Neural progenitor cell (in vitro differentiated cells): ENCODE measurements at regions not wholly inside any gene's neighbourhood (a gene's known extent, or its start where the extent isn't known, plus 50 kb on each side); places are given as distances from the start of the nearest gene placed in this dataset.

Source experiments
- DNase-seq: peaks from one replicate; pipeline ENCODE4 v3.0.0-alpha.2; 2016; ENCODE audit warnings: low spot score
- H2AFZ ChIP-seq: fragments of 200-600 bp; sonication (generic); replicated peaks from 2 replicates; pipeline ENCODE4 v1.6.1; 2016; ENCODE audit warnings: antibody characterized with exemption
- H3F3A ChIP-seq: fragments of 200-600 bp; sonication (generic); 2 replicates; pipeline ENCODE4 v1.6.1; 2016; ENCODE audit warnings: antibody characterized with exemption, low read depth
- H3K27ac ChIP-seq: fragments of 200-600 bp; sonication (generic); 2 replicates; pipeline ENCODE4 v1.5.1; 2016; ENCODE audit warnings: mild to moderate bottlenecking
- H3K27me3 ChIP-seq: fragments of 200-600 bp; sonication (generic); 2 replicates; pipeline ENCODE4 v1.6.1; 2016; ENCODE audit warnings: mild to moderate bottlenecking, moderate library complexity
- H3K36me3 ChIP-seq: fragments of 200-600 bp; sonication (generic); 2 replicates; pipeline ENCODE4 v1.5.1; 2016
- H3K4me1 ChIP-seq: fragments of 200-600 bp; sonication (generic); 2 replicates; pipeline ENCODE4 v1.6.1; 2016; ENCODE audit warnings: mixed run types
- H3K4me2 ChIP-seq: fragments of 200-600 bp; sonication (generic); 2 replicates; pipeline ENCODE4 v1.6.1; 2016
- H3K4me3 ChIP-seq: fragments of 200-600 bp; sonication (generic); 2 replicates; pipeline ENCODE4 v1.5.1; 2016
- H3K79me2 ChIP-seq: fragments of 200-600 bp; sonication (generic); 2 replicates; pipeline ENCODE4 v1.6.1; 2016; ENCODE audit warnings: low read depth
- H3K9ac ChIP-seq: fragments of 200-600 bp; sonication (generic); 2 replicates; pipeline ENCODE4 v1.6.1; 2016
- H3K9me3 ChIP-seq: fragments of 200-600 bp; sonication (generic); 2 replicates; pipeline ENCODE4 v1.5.1; 2016; ENCODE audit warnings: low read depth
- H4K20me1 ChIP-seq: fragments of 200-600 bp; sonication (generic); 2 replicates; pipeline ENCODE4 v1.6.1; 2016; ENCODE audit warnings: low read depth
- H3K27ac Mint-ChIP-seq: 3 replicates; pipeline ENCODE4 v1.8.0; 2021; ENCODE audit warnings: mixed read lengths
- H3K27me3 Mint-ChIP-seq: 2 replicates; pipeline ENCODE4 v1.8.0; 2022; ENCODE audit warnings: low read depth, mild to moderate bottlenecking, inconsistent platforms, moderate library complexity, mixed read lengths; ENCODE audit not compliant: insufficient read depth
- H3K36me3 Mint-ChIP-seq: 3 replicates; pipeline ENCODE4 v1.8.0; 2021; ENCODE audit warnings: mixed read lengths
- H3K4me1 Mint-ChIP-seq: 3 replicates; pipeline ENCODE4 v1.8.0; 2021; ENCODE audit warnings: mixed read lengths
- H3K4me3 Mint-ChIP-seq: 3 replicates; pipeline ENCODE4 v1.8.0; 2021; ENCODE audit warnings: mild to moderate bottlenecking, moderate library complexity, mixed read lengths
- H3K9me3 Mint-ChIP-seq: 3 replicates; pipeline ENCODE4 v1.8.0; 2020; ENCODE audit warnings: mixed read lengths
- EZH2 ChIP-seq: fragments of 200-600 bp; sonication (generic); IDR thresholded peaks from 2 replicates; pipeline ENCODE4 v1.6.1; 2017; ENCODE audit warnings: antibody characterized with exemption, mild to moderate bottlenecking, moderate library complexity
- EZH2phosphoT487 ChIP-seq: fragments of 200-600 bp; sonication (generic); IDR thresholded peaks from 2 replicates; pipeline ENCODE4 v1.6.1; 2017; ENCODE audit warnings: antibody characterized with exemption
- TF ChIP-seq, protein P1 (sequence below): fragments of 200-600 bp; sonication (generic); IDR thresholded peaks from 2 replicates; pipeline ENCODE4 v1.5.1; 2017; ENCODE audit warnings: antibody characterized with exemption, mild to moderate bottlenecking

DNA sequence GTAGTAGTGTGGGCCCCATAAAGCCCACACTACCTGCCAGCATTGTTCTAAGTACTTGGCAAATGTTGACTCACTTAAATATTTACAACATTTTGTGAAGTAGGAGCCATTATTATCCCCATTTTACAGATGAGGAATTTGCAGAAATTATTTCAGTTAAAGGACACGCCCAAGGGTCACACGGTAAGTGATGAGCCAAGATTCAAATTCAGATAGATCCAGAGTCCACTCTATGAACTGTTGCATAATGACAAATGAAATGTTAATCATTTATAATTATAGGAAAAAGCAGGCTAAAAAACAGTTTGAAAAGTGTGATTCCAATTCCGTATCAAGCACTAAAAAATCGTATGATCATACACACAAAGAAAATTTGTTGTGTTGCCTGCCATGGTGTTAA, 108.4 kb downstream of the MDH1 start:
- H3K4me1 Mint-ChIP-seq = no peaks in the 10 kb centered on the region
- TF ChIP-seq, protein P1, sequence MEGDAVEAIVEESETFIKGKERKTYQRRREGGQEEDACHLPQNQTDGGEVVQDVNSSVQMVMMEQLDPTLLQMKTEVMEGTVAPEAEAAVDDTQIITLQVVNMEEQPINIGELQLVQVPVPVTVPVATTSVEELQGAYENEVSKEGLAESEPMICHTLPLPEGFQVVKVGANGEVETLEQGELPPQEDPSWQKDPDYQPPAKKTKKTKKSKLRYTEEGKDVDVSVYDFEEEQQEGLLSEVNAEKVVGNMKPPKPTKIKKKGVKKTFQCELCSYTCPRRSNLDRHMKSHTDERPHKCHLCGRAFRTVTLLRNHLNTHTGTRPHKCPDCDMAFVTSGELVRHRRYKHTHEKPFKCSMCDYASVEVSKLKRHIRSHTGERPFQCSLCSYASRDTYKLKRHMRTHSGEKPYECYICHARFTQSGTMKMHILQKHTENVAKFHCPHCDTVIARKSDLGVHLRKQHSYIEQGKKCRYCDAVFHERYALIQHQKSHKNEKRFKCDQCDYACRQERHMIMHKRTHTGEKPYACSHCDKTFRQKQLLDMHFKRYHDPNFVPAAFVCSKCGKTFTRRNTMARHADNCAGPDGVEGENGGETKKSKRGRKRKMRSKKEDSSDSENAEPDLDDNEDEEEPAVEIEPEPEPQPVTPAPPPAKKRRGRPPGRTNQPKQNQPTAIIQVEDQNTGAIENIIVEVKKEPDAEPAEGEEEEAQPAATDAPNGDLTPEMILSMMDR = no peak
- TF ChIP-seq EZH2 = no peak
- TF ChIP-seq EZH2phosphoT487 = no peak
- H3K4me2 ChIP-seq = no peak overlapping the region

GRCh38 chr2:63698786-63699548, 110.2 kb downstream of the MDH1 start:
- no peak for TF ChIP-seq EZH2
- TF ChIP-seq, protein P1 = peak; percentile 64
- no peak for TF ChIP-seq EZH2phosphoT487
- no peaks in the 10 kb centered on the region for H3K27me3 Mint-ChIP-seq
- no peaks in the 10 kb centered on the region for H3K9me3 Mint-ChIP-seq
- H3K79me2 ChIP-seq = no peaks in the 10 kb centered on the region
- H3K4me2 ChIP-seq = no peak overlapping the region
- H3K4me3 Mint-ChIP-seq = no peak overlapping the region
- no peaks in the 10 kb centered on the region for H3K27me3 ChIP-seq
- H3K9me3 ChIP-seq = no peaks in the 10 kb centered on the region
- H4K20me1 ChIP-seq = no peaks in the 10 kb centered on the region
- no peaks in the 10 kb centered on the region for H3K36me3 Mint-ChIP-seq
- H3K4me1 ChIP-seq = no peaks in the 10 kb centered on the region
- no peaks in the 10 kb centered on the region for H3F3A ChIP-seq
- peak; percentile 63 for DNase-seq
- H3K4me1 Mint-ChIP-seq = no peaks in the 10 kb centered on the region
- no peak overlapping the region for H3K27ac Mint-ChIP-seq
- no peak overlapping the region for H3K9ac ChIP-seq
- H2AFZ ChIP-seq = peak overlapping the region; percentile 80
- H3K27ac ChIP-seq = no peak overlapping the region
- H3K4me3 ChIP-seq = no peak overlapping the region
- H3K36me3 ChIP-seq = no peaks in the 10 kb centered on the region

More for the DNA sequence above, 108.4 kb downstream of the MDH1 start:
- Histone ChIP-seq H3K4me3 (no peak overlapping the region), H4K20me1 (no peaks in the 10 kb centered on the region), H3F3A (no peaks in the 10 kb centered on the region), H3K79me2 (no peaks in the 10 kb centered on the region), H3K36me3 (no peaks in the 10 kb centered on the region), H2AFZ (no peak overlapping the region), H3K27ac (no peak overlapping the region), H3K4me1 (no peaks in the 10 kb centered on the region), H3K27me3 (no peaks in the 10 kb centered on the region), H3K9me3 (no peaks in the 10 kb centered on the region), H3K9ac (no peak overlapping the region)
- no peaks in the 10 kb centered on the region for H3K36me3 Mint-ChIP-seq
- DNase-seq = no peak
- no peak overlapping the region for H3K27ac Mint-ChIP-seq
- H3K9me3 Mint-ChIP-seq = no peaks in the 10 kb centered on the region
- H3K27me3 Mint-ChIP-seq = no peaks in the 10 kb centered on the region
- H3K4me3 Mint-ChIP-seq = no peak overlapping the region

DNA sequence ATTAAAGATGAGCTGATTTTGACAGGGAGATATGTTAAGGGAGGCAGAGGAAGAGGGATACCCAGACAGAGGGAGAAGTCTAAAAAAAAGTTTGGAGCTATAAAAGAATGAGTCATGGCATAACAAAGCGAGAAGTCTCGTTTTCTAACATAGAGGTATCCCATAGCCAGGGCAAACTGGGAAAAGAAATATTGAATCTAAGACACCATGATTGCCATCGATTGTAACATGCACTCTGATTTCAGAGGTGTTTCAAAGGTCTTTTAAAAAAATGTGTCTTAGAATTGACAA, 110.7 kb downstream of the MDH1 start:
- no peaks in the 10 kb centered on the region for H3K27me3 ChIP-seq
- no peak overlapping the region for H3K27ac ChIP-seq
- H3K79me2 ChIP-seq = no peaks in the 10 kb centered on the region
- Mint-ChIP-seq H3K27ac (no peak overlapping the region), H3K9me3 (peaks cover under 1% of the 10 kb centered on the region), H3K36me3 (no peaks in the 10 kb centered on the region), H3K27me3 (no peaks in the 10 kb centered on the region), H3K4me3 (no peak overlapping the region), H3K4me1 (no peaks in the 10 kb centered on the region)
- H3K9ac ChIP-seq = no peak overlapping the region
- TF ChIP-seq, protein P1 = no peak
- no peak for TF ChIP-seq EZH2phosphoT487
- TF ChIP-seq EZH2 = no peak
- H4K20me1 ChIP-seq = no peaks in the 10 kb centered on the region
- H3K4me3 ChIP-seq = no peak overlapping the region
- peak overlapping the region; percentile 80 for H2AFZ ChIP-seq
- no peaks in the 10 kb centered on the region for H3K9me3 ChIP-seq
- H3K4me2 ChIP-seq = no peak overlapping the region
- H3K36me3 ChIP-seq = no peaks in the 10 kb centered on the region
- H3F3A ChIP-seq = no peaks in the 10 kb centered on the region
- H3K4me1 ChIP-seq = no peaks in the 10 kb centered on the region
- DNase-seq = no peak
